ENCODE measurements at regions not wholly inside any gene's neighbourhood (a gene's known extent, or its start where the extent isn't known, plus 50 kb on each side); places are given as distances from the start of the nearest gene placed in this dataset.
A peak's percentile ranks its signal among the peaks of the same experiment; 100 is the strongest.

GRCh38 chr4:14592950-14593349 is 409.3 kb upstream of the CPEB2 start:
- DNase-seq, result no peak

- no peak for DNase-seq
Measured at GRCh38 chr4:14596028-14596427, 406.3 kb upstream of the CPEB2 start.

GRCh38 chr4:14596437-14596836 is 405.8 kb upstream of the CPEB2 start:
- no peak for DNase-seq

GRCh38 chr4:14596904-14597303 is 405.4 kb upstream of the CPEB2 start:
- no peak for DNase-seq

GRCh38 chr4:14602206-14602605 is 400.1 kb upstream of the CPEB2 start:
- DNase-seq, result no peak

GRCh38 chr4:14607001-14607400 is 395.3 kb upstream of the CPEB2 start:
- DNase-seq, result no peak

GRCh38 chr4:14607578-14607977 is 394.7 kb upstream of the CPEB2 start:
- DNase-seq, result no peak

GRCh38 chr4:14608630-14609029 is 393.7 kb upstream of the CPEB2 start:
- DNase-seq, result no peak

- DNase-seq, result peak; percentile 3
Measured at GRCh38 chr4:14614840-14615239, 387.4 kb upstream of the CPEB2 start.

GRCh38 chr4:14615671-14616070 is 386.6 kb upstream of the CPEB2 start:
- peak; percentile 15 for DNase-seq

- no peak for DNase-seq
Measured at GRCh38 chr4:14620567-14621141, 381.6 kb upstream of the CPEB2 start.

GRCh38 chr4:14621731-14622463 is 380.4 kb upstream of the CPEB2 start:
- no peak for DNase-seq

GRCh38 chr4:14627038-14627437 is 375.2 kb upstream of the CPEB2 start:
- no peak for DNase-seq

- DNase-seq, result no peak
Measured at GRCh38 chr4:14631806-14632440, 370.4 kb upstream of the CPEB2 start.

GRCh38 chr4:14636563-14636962 is 365.7 kb upstream of the CPEB2 start:
- DNase-seq, result no peak

GRCh38 chr4:14640476-14640875 is 361.8 kb upstream of the CPEB2 start:
- no peak for DNase-seq

- DNase-seq, result no peak
Measured at GRCh38 chr4:14641871-14642270, 360.4 kb upstream of the CPEB2 start.

- no peak for DNase-seq
Measured at GRCh38 chr4:14644580-14645282, 357.6 kb upstream of the CPEB2 start.

GRCh38 chr4:14646831-14647230 is 355.4 kb upstream of the CPEB2 start:
- DNase-seq, result peak; percentile 35

- no peak for DNase-seq
Measured at GRCh38 chr4:14650127-14650526, 352.2 kb upstream of the CPEB2 start.

- no peak for DNase-seq
Measured at GRCh38 chr4:14652522-14652921, 349.8 kb upstream of the CPEB2 start.

GRCh38 chr4:14653338-14653737 is 348.9 kb upstream of the CPEB2 start:
- DNase-seq, result no peak

- DNase-seq, result no peak
Measured at GRCh38 chr4:14659286-14659685, 343.0 kb upstream of the CPEB2 start.

- DNase-seq, result no peak
Measured at GRCh38 chr4:14667624-14668151, 334.6 kb upstream of the CPEB2 start.

Data from OCI-M1 (cell line).